PC-3 (cell line): ENCODE measurements at regions not wholly inside any gene's neighbourhood (a gene's known extent, or its start where the extent isn't known, plus 50 kb on each side); places are given as distances from the start of the nearest gene placed in this dataset.

Source experiments
- CTCF ChIP-seq: fragments of 300-600 bp; sonication (generic); conservative IDR thresholded peaks from 2 replicates; pipeline ENCODE4 v1.5.1; 2017; ENCODE audit warnings: antibody characterized with exemption, low read depth, mild to moderate bottlenecking, low read length
- EZH2 ChIP-seq: fragments of 300-600 bp; sonication (generic); IDR thresholded peaks from one replicate; pipeline ENCODE4 v1.6.1; 2017; ENCODE audit warnings: antibody characterized with exemption, mild to moderate bottlenecking, low read length; ENCODE audit not compliant: unreplicated experiment

GRCh38 chr11:40062616-40063015 lies 1396.8 kb downstream of the LRRC4C start:
- TF ChIP-seq CTCF, result no peak
- TF ChIP-seq EZH2, result no peak
